Activated CD8-positive, alpha-beta memory T cell treated with anti-CD3 and anti-CD28 coated beads, Interleukin-2, amount 50 U/mL, for 1 hour (primary cell): ENCODE measurements at regions not wholly inside any gene's neighbourhood (a gene's known extent, or its start where the extent isn't known, plus 50 kb on each side); places are given as distances from the start of the nearest gene placed in this dataset.
"Not testable (repeated sequence)": the region's sequence is repeated elsewhere in the genome, so short reads cannot be mapped to it uniquely, and the experiment has no call there.

Experiments used
- DNase-seq: peaks from one replicate; pipeline ENCODE4 v3.0.0-alpha.2; 2020; ENCODE audit errors: extremely low read depth

DNA sequence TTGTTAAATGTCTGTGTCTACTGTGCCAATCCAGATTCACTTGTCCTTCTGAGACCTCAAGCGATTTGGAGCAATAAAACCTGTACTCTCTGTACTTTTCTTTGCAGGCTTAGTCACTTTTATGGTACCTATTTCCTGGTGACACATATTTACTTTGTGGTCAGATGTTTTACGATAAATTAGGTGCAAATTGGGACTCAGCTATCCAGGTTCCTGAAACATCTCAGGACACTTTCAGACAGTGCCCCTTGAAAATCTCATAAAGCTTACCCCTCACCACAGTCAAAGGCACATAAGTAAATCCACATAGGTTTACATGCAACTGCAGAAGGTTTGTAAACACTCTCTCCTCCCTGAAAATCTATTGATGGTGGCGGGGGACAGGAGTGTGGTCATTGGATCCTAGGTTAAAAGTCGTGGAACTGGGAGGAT, 438.8 kb downstream of the EFNB2 start:
- DNase-seq = no peak

DNA sequence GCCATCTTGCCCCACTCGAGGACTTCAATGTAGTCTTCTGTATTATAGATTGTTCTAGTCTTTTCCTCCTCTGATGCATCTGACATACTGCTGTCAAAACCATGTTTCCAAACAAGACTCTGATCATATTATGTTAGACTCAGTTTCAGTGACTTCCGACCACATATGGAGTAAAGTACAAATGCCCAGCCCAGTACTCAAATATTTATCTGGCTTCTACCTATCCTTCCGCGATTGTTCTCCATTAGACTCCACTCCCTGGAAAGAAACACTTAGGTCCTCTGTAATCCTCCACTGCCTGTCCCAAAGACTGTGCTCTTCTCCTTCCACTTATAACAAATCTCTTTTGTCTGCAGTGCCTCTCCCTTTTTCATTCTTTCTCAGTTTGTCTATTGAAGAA, 439.5 kb downstream of the EFNB2 start:
- DNase-seq = no peak

DNA sequence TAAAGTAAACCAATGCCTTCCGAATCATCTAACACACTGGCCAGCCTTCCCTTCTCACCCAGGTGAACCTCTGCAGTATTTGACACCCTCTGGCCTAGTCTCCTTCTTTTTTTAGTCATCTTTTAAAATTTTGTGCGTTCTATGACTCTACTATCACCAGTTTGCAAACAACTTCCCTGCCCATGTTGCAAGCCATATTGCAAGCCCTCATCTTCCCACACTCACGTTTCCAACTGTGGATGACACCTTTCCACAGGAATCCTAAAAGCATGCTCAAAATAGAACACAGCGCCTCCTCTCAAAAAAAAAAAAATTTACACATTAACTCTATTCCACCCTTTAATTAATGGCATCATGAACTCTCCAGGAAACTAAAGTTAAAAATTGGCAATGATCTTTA, 440.1 kb downstream of the EFNB2 start:
- no peak for DNase-seq

GRCh38 chr13:106090001-106090400, 445.5 kb downstream of the EFNB2 start:
- DNase-seq = no peak

- no peak for DNase-seq
Observed at GRCh38 chr13:106089261-106089980, 446.0 kb downstream of the EFNB2 start.

DNA sequence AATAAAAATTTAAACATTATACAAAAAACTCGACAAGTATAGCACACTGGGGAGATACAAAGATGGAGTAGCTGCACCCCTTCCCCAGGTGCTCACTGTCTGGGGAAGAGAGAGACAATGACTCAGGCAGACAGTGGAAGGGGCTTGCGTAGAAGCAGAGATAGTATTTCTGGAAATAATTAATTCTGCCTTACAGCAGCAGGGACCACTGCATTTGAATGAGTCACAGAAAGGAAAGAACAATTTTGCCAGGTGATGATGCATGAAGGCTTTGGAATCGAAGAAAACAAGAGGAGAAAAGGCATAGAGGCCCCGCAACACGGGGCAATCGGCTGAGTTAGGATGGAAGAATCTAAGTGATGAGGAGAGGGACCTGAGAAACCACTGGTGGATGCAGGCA, 447.4 kb downstream of the EFNB2 start:
- DNase-seq = no peak

DNA sequence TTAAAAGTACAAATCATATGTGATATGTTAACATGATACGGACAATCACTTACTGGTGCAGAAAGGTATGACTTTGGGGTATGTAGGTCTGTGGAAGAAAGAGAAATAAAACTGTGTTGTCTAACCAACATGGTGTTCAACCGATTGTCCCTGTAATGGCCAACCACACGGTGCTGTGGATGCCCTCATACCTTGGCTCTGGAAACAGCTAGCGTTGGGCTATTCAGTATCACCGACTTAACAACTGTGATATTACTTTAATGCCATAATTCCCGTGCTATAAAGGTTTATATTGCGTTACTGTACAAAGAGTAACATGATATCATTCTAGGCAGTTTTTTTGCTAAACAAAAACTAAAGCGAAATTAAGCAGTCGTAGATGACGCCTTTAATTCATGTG, 448.3 kb downstream of the EFNB2 start:
- DNase-seq = no peak

DNA sequence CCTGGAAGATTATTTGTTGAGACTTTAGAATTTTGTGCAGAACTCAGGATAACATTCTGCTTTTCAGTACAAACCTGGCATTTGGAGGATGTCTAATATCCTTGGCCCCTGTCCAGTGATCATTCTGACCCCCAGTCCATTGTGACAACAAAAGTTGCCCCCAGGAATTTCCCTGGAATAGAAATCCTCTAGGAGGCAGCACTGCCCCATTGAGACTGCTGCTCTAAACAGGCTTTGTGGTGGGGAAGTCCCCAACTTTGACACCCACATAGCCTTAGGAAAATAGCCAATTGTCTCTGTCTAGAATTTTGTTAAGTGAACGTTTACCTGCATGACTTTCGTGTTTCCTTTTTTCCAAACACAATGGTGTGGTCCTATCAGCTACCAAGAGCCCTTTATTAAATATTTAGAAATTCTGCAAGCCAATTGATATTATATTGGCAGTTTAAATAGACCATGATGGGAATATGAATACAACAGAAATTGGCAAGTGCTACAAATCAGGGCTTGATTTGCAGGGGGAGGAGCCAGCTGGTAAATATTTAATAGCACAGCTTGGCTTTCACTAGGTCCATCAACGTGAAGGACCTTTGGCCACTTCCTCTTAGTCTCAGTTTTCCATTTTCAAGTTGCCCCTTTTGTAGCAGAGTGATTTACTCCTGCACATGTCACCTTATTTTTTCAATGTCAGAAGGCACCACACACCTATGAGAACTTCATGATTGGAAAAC, 451.7 kb downstream of the EFNB2 start:
- no peak for DNase-seq

GRCh38 chr13:106081221-106081620, 454.2 kb downstream of the EFNB2 start:
- not testable (repeated sequence) for DNase-seq

GRCh38 chr13:106078191-106078590, 457.3 kb downstream of the EFNB2 start:
- no peak for DNase-seq

- no peak for DNase-seq
Observed at GRCh38 chr13:106077017-106077416, 458.4 kb downstream of the EFNB2 start.

GRCh38 chr13:106072014-106072413, 463.4 kb downstream of the EFNB2 start:
- DNase-seq = no peak

DNA sequence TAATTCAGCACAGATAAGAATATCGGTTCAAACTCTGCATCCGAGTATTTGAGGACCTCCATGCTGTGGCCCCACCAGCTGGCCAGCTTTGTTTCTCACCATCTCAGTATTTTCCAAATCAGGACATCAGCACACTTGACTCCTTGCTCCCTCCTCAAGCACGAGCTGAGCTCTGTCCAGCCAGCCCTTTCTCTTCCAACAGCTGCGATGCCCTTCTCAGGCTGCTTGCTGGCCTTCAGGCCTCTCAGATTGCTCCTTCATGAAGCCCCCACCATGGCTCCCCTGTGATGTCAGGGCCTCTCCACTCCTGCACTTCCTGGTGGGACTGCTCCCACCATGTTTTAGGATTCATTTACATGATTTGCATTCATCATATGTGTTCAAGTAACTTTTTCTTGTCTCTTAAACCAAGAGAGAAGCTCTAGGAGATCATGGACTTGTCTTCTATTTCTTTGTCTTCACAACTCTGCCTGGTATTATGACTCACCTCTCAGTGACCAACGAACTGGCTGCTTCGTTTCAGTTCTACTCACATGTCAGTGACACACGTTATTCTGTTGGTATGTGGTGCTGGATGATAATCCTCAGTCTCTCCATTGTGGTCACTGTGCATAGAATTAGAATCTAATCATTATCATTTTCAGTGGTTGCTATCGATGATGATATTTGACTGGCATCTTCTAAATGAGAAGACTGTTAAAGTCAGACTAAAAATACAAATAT, 471.7 kb downstream of the EFNB2 start:
- DNase-seq = no peak

GRCh38 chr13:106061781-106062180, 473.7 kb downstream of the EFNB2 start:
- no peak for DNase-seq

- no peak for DNase-seq
Observed at GRCh38 chr13:106056851-106057250, 478.6 kb downstream of the EFNB2 start.

DNA sequence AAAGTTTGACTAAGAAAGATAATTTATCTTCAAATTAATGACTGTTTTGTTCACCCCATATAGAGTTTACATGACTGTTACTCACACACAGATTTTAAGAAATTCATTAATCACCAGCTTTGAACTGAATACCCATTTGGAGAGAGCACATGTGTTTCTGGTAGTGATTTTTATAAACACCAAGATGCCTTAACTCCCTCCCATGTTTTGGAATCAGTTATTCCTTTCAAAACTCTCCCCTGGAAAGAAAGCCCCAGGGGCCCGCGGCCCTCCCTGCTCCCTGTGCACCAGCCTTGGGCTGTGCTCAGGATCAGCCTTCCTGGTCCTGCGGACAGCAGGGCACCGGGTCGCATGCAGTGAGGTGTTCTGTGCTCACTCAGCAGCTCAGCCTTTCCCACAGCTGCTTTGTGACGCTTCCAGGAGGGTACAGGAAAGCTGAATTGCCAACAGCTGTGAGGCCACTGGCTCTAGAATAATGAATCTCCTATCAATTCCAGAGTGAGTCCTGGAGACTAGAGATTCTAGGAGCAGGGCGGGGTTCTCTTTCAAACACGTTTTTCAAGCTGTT, 483.2 kb downstream of the EFNB2 start:
- DNase-seq = no peak

- no peak for DNase-seq
Observed at GRCh38 chr13:106049171-106049570, 486.3 kb downstream of the EFNB2 start.

- DNase-seq = no peak
Observed at GRCh38 chr13:106048386-106048785, 487.1 kb downstream of the EFNB2 start.

- DNase-seq = no peak
Observed at GRCh38 chr13:106047859-106048258, 487.6 kb downstream of the EFNB2 start.

DNA sequence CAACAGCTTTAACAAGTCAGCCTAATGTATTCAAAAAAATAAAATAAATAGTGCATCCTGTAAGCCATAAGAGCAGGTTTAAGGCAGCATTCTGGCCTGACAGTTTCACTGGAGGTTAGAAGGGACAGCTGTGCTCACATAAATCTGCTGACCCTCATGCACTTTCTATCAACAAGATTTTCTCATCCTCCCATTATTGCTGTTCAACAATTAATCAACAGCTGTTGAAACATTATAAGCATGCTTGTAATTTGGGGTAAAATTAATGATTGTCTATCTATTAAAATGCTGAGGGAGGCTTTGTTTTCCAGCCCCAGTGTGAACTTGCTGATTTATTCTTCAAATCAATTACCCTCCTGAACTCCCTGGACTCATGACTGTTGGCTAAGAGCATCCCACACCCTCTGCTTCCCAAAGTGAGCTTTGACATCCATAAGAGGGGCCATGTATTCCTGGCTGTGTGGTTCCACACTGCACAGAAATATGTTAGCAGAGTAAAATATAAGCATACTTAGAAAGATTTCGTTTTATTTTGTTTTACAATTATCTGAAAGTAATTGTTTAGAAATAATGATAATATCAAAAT, 492.4 kb downstream of the EFNB2 start:
- no peak for DNase-seq

DNA sequence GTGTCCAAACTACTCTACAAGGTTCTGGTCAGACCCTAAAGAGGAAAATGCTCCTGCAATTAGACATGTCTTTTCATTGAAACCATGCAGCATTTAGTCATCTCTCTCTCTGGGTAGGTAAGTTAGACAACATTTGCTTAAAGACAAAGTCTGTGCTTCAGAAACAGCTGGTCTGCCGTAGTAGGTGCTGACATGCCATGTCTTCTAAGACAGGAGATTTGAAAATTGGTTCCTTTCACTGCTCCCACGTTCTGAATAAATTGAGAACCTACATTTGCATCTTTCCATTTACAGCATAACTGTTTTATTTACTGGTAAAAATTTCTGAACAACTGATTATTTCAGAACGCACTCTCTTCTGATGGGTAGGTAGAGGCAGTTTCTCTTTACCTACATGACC, 494.0 kb downstream of the EFNB2 start:
- no peak for DNase-seq

DNA sequence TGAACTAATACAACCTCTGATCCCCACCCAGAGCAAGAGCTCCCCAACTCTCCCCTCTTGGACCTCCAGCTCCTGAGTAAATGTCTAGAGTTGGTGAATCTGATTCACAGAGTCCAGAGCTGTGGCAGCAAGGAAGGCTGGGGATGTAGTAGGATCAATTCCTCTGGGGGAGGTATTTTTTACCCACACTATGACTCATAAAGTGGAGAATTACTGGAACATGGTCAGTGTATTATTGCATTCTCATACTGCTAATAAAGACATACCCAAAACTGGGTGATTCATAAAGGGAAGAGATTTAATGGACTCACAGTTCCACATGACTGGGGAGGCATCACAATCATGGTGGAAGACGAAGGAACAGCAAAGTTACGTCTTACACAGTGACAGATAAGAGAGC, 496.7 kb downstream of the EFNB2 start:
- no peak for DNase-seq
